ENCODE measurements at regions not wholly inside any gene's neighbourhood (a gene's known extent, or its start where the extent isn't known, plus 50 kb on each side); places are given as distances from the start of the nearest gene placed in this dataset.
"Not testable (repeated sequence)": the region's sequence is repeated elsewhere in the genome, so short reads cannot be mapped to it uniquely, and the experiment has no call there.

GRCh38 chr17:45575126-45575885, 84.8 kb upstream of the PLEKHM1 start:
- intact Hi-C loops (cut with DNase I): no loop called here
- TF ChIP-seq EP300 (IDR thresholded peaks at IDR 0.05): no peak
- TF ChIP-seq POLR2AphosphoS5 (IDR thresholded peaks at IDR 0.05): no peak
- TF ChIP-seq POLR2A (IDR thresholded peaks at IDR 0.05; ENCODE audit: low read depth): no peak
- TF ChIP-seq CTCF (IDR thresholded peaks at IDR 0.05): no peak
- WGBS: 88% methylated on average over 1 of the region's 1 CpG

GRCh38 chr17:45576527-45577307, 86.2 kb upstream of the PLEKHM1 start:
- H3K27me3 ChIP-seq; H3K36me3 ChIP-seq; H3K9me3 ChIP-seq; DNase-seq (ENCODE audit: extremely low spot score); intact Hi-C loops (cut with DNase I); H3K4me3 ChIP-seq; H3K27ac ChIP-seq (replicated peaks in 1 of 4): not testable (repeated sequence)
- H3K4me1 ChIP-seq: peaks cover 3 to 40% (median 15%) of the 10 kb centered on the region in 4 donors
- 82% methylated on average over 10 of the region's 10 CpGs for WGBS

More at GRCh38 chr17:45575126-45575885, 84.8 kb upstream of the PLEKHM1 start:
- DNase-seq (ENCODE audit: extremely low spot score): no peak
- Histone ChIP-seq H3K36me3 (no peaks in the 10 kb centered on the region), H3K4me3 (no peak overlapping the region), H3K27me3 (no peaks in the 10 kb centered on the region), H3K9me3 (no peaks in the 10 kb centered on the region), H3K27ac (replicated peaks in 1 of 4) (no peak overlapping the region), H3K4me1 (peaks cover 3 to 37% (median 15%) of the 10 kb centered on the region in 4 donors)

- H3K9me3 ChIP-seq: no peaks in the 10 kb centered on the region
- intact Hi-C loops (cut with DNase I): no loop called here
- no peaks in the 10 kb centered on the region for H3K27me3 ChIP-seq
- TF ChIP-seq EP300 (IDR thresholded peaks at IDR 0.05) (no peak), POLR2A (IDR thresholded peaks at IDR 0.05; ENCODE audit: low read depth) (no peak), POLR2AphosphoS5 (IDR thresholded peaks at IDR 0.05) (no peak)
- peaks cover 3 to 49% (median 16%) of the 10 kb centered on the region in 4 donors for H3K4me1 ChIP-seq
- no peak for DNase-seq (ENCODE audit: extremely low spot score)
- no peaks in the 10 kb centered on the region for H3K36me3 ChIP-seq
- 84% methylated on average over 6 of the region's 6 CpGs for WGBS
- no peak overlapping the region for H3K4me3 ChIP-seq
- H3K27ac ChIP-seq (replicated peaks in 1 of 4): no peak overlapping the region
Measured at GRCh38 chr17:45577571-45578279, 87.2 kb upstream of the PLEKHM1 start.

- WGBS: 91% methylated on average over 10 of the region's 10 CpGs
- H3K36me3 ChIP-seq: no peaks in the 10 kb centered on the region
- H3K27me3 ChIP-seq: no peaks in the 10 kb centered on the region
- no peak for TF ChIP-seq CTCF (IDR thresholded peaks at IDR 0.05)
- TF ChIP-seq POLR2AphosphoS5 (IDR thresholded peaks at IDR 0.05): no peak
- no peak for TF ChIP-seq EP300 (IDR thresholded peaks at IDR 0.05)
- TF ChIP-seq POLR2A (IDR thresholded peaks at IDR 0.05; ENCODE audit: low read depth): no peak
- H3K9me3 ChIP-seq: no peaks in the 10 kb centered on the region
- intact Hi-C loops (cut with DNase I): no loop called here
- peaks cover 2 to 50% (median 24%) of the 10 kb centered on the region in 4 donors for H3K4me1 ChIP-seq
- no peak overlapping the region for H3K4me3 ChIP-seq
- H3K27ac ChIP-seq (replicated peaks in 1 of 4): no peak overlapping the region
- no peak for DNase-seq (ENCODE audit: extremely low spot score)
Measured at GRCh38 chr17:45578516-45579455, 88.3 kb upstream of the PLEKHM1 start.
